ENCODE measurements at regions not wholly inside any gene's neighbourhood (a gene's known extent, or its start where the extent isn't known, plus 50 kb on each side); places are given as distances from the start of the nearest gene placed in this dataset.
"Not testable (repeated sequence)": the region's sequence is repeated elsewhere in the genome, so short reads cannot be mapped to it uniquely, and the experiment has no call there.

GRCh38 chr5:67986761-67987160 is 228.8 kb upstream of the PIK3R1 start:
- DNase-seq (no peak), ATAC-seq (peak in 1 of 8 donors; percentile 30)
- WGBS, 2 donors, result 32 to 37% methylated on average over 2 of the region's 2 CpGs
- H3K9me3 ChIP-seq, result peaks cover 0 to 8% (median 0%) of the 10 kb centered on the region in 11 donors
- TF ChIP-seq CTCF (IDR thresholded peaks at IDR 0.05), result no peak
- H3K27me3 ChIP-seq, result no peaks in the 10 kb centered on the region
- no peaks in the 10 kb centered on the region for H3K36me3 ChIP-seq
- H3K27ac ChIP-seq, result no peak overlapping the region
- no peak overlapping the region for H3K4me3 ChIP-seq
- H3K4me1 ChIP-seq, result peaks cover 0 to 33% (median 23%) of the 10 kb centered on the region in 9 donors
- intact Hi-C loops (cut with DNase I), result loop anchor here in 2 of 10 donors (5.0 to 10.0 kb wide), 2 partner anchors 228 to 334 kb away; partner anchors contain the start of gene PIK3R1 (in 1 of the 2)

- Histone ChIP-seq H3K4me3 (no peak overlapping the region), H3K36me3 (no peaks in the 10 kb centered on the region), H3K4me1 (peaks cover 0 to 31% (median 23%) of the 10 kb centered on the region in 9 donors), H3K27me3 (no peaks in the 10 kb centered on the region), H3K9me3 (peaks cover 0 to 8% (median 0%) of the 10 kb centered on the region in 11 donors), H3K27ac (peak overlapping the region in 5 of 10 donors; percentile 11 to 43 (median 30))
- WGBS, 2 donors, result 33 to 59% methylated on average over 3 of the region's 3 CpGs
- intact Hi-C loops (cut with DNase I), result loop anchor here in 2 of 10 donors (5.0 to 10.0 kb wide), 2 partner anchors 229 to 334 kb away; partner anchors contain the start of gene PIK3R1 (in 1 of the 2)
- peak in 4 of 8 donors; percentile 20 to 78 (median 58) for ATAC-seq
- DNase-seq, result no peak
- TF ChIP-seq CTCF (IDR thresholded peaks at IDR 0.05), result no peak
Measured at GRCh38 chr5:67985686-67986387, 229.7 kb upstream of the PIK3R1 start.

GRCh38 chr5:67984546-67984945 is 231.0 kb upstream of the PIK3R1 start:
- DNase-seq (no peak), ATAC-seq (no peak)
- peaks cover 0 to 8% (median 0%) of the 10 kb centered on the region in 11 donors for H3K9me3 ChIP-seq
- 95 to 96% methylated on average over 2 of the region's 2 CpGs for WGBS, 2 donors
- H3K4me1 ChIP-seq, result peaks cover 0 to 26% (median 18%) of the 10 kb centered on the region in 9 donors
- intact Hi-C loops (cut with DNase I), result loop anchor here in 1 of 10 donors (10.0 kb wide), 1 partner anchor 230 kb away; the partner anchor contains the start of gene PIK3R1
- no peaks in the 10 kb centered on the region for H3K36me3 ChIP-seq
- no peaks in the 10 kb centered on the region for H3K27me3 ChIP-seq
- no peak overlapping the region for H3K4me3 ChIP-seq
- no peak for TF ChIP-seq CTCF (IDR thresholded peaks at IDR 0.05)
- no peak overlapping the region for H3K27ac ChIP-seq

- ATAC-seq, result no peak
- intact Hi-C loops (cut with DNase I), result loop anchor here in 1 of 10 donors (10.0 kb wide), 1 partner anchor 231 kb away; the partner anchor contains the start of gene PIK3R1
- H3K4me1 ChIP-seq, result peaks cover 0 to 19% (median 12%) of the 10 kb centered on the region in 9 donors
- no peaks in the 10 kb centered on the region for H3K36me3 ChIP-seq
- H3K27me3 ChIP-seq, result no peaks in the 10 kb centered on the region
- H3K27ac ChIP-seq, result peak overlapping the region in 1 of 10 donors; percentile 8
- DNase-seq, result no peak
- peaks cover 0 to 6% (median 0%) of the 10 kb centered on the region in 11 donors for H3K9me3 ChIP-seq
- TF ChIP-seq CTCF (IDR thresholded peaks at IDR 0.05), result no peak
- WGBS, 2 donors, result 93 to 94% methylated on average over 7 of the region's 7 CpGs
- H3K4me3 ChIP-seq, result no peak overlapping the region
Measured at GRCh38 chr5:67983251-67984110, 232.1 kb upstream of the PIK3R1 start.

- H3K9me3 ChIP-seq, H3K27ac ChIP-seq, H3K36me3 ChIP-seq, H3K4me3 ChIP-seq, ATAC-seq, DNase-seq, H3K27me3 ChIP-seq: not testable (repeated sequence)
- WGBS, 2 donors, result 96 to 98% methylated on average over 4 of the region's 4 CpGs
- H3K4me1 ChIP-seq, result peaks cover 0 to 28% (median 16%) of the 10 kb centered on the region in 9 donors
- intact Hi-C loops (cut with DNase I), result loop anchor here in 1 of 10 donors (10.0 kb wide), 1 partner anchor 233 kb away; the partner anchor contains the start of gene PIK3R1
Measured at GRCh38 chr5:67982160-67982559, 233.4 kb upstream of the PIK3R1 start.

All from heart right ventricle (tissue), 16 donors.